Activated CD4-positive, alpha-beta T cell treated with anti-CD3 and anti-CD28 coated beads, Interleukin-2, Interleukin-4, amounts not matched to agents 100 ng/mL and 50 ng/mL, durations not matched to agents 16 hours and 8 hours (primary cell): ENCODE measurements at regions not wholly inside any gene's neighbourhood (a gene's known extent, or its start where the extent isn't known, plus 50 kb on each side); places are given as distances from the start of the nearest gene placed in this dataset.

Experiments used
- DNase-seq: peaks from one replicate; pipeline ENCODE4 v3.0.0-alpha.2; 2020; ENCODE audit warnings: low spot score

DNA sequence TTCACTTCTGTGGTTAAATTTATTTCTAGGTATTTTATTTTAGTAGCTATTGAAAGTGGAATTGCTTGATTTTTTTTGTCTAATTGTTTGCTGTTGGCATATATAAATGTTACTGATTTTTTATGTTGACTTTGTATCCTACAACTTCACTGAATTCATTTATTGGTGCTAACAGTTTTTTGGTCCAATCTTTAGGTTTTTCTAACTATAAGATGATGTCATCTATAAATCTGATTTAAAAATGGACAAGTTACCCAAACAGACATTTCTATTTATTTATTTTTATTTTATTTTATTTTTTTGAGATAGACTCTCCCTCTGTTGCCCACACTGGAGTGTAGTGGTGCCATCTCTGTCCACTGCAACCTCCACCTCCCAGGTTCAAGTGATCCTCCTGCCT, 162.3 kb downstream of the COX7C start:
- no peak for DNase-seq

DNA sequence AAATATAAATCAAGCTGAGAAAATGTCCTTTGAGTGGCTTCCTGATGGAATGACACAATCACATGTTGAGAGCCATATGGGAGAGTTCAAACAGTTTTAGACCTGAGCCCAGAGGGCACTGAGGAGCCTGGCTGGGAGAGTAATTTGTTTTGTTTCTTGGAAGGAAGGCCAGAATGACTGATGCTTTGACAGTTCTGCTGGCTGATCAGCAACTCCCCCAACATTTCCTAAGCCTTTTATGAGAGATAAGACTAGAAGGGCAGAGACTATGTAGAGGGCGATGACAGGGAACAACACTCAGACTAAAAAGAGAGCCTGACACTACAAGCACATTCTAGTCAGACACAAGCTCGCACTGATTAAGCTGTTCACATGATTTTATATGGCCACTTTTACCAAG, 169.2 kb downstream of the COX7C start:
- no peak for DNase-seq

DNA sequence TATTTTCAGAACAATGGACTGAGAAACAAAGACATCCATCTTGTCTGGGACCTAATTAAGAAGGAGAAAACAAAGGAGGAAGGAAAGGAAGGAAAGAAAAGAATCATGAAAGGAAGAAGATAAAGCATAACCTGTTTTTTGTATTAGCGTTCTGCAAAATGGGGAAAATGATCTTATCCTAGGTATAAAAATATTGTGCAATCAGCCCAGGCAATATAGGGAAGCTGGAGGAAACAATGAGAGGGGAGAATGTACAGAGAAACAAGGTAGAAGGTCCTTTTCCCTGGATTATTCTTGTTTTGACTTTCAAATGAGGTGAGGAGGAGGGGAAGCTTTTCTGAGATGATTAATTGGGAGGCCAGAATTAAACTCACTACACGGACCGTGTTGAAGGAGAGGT, 177.9 kb downstream of the COX7C start:
- DNase-seq = no peak

DNA sequence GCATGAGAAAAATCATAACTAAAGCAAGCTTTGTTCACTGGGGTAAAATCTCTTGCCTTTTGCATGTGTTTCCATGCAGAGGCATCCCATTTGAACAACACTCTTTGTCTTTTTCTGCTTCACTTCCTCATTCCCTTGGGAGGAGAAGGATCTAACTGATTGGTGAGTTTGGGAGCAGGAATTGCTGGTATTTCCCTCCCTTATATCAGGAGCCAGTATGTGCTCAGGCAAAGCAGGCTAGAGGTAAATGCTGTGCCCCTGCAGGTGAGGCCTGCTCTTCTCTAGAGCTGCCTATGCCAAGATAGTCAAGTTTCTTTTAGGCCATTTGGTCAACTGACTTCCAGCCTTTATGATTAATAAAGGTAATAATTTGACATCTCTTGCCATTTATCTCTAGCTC, 179.9 kb downstream of the COX7C start:
- no peak for DNase-seq

DNA sequence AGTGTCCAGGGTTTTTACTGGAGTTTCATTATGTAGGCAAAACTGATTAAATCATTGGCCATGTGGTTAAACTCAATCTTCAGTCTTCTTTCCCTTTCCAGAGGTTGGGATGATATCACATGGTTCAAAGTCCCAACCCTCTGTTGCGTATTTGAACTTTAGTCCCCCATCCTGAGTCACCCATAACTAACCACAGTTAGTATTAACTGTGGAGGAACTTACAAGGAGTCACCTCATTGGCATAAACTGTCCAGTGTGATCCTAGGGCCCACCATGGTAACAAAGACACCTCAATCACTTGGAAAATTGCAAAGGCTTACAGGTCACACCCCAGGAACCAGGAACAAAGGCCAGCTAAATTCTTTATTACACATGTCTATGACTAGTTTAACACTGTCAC, 188.5 kb downstream of the COX7C start:
- DNase-seq = no peak

DNA sequence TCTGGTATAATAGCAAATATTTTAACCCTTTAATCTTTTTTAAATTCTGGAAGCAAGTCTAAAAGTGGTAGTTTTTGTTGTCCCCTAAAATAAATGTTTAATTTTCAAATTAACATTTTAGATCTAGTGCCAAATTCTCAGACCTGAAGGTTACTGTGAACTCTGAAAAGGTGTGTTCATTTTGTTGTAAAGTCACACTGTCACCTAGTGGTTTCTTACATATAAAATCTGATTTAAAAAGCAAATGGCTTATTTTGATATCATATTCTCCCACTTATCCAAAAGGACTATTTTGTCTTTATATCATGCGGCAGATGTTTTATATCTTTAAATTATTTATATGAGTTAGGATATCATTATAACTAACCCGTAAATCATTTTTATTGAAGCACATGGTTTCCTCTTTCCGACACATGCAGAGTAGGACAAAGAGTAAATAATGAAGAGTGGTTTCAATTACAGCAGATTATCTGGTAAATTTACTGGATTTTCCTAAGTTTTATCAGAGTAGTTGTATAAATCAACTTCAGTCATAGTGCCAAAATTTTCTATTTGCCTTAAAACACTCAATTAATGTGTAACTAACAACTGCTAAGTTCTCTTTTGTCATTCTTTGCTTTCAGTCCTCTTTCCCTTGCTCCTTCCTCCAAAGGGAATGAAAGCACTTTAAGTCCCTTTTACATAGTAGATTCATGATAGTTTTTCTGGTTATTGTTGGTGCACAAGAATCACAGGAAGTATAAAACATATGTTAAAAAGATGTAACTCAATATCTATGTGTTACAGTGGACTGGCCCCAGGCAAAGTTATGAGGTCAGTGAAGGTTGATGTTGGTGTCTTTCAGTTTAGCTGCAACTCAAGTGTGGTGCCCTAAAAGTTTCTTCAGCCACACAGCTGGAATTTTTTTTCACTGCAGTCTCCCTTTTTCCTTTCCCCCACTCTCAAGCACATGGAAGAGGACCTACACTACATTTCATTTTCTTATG, 189.6 kb downstream of the COX7C start:
- DNase-seq = no peak

DNA sequence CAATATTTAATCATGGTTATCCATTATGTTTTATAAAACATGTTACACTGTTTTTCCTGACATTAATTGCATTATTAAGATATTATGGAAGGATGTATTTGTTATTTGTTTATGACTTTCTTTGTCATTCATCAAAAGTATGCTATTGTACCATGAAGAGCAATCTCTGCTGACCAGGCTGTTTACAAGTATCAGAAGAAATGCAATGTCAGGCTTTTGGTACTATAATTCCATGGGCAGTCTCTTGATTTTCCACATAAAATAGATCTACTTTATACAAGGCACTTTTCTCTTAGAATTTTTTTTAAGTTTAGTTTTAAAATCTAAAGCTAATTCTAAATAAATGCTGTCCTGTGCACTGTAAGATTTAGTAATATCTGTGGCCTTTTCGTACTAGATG, 196.6 kb downstream of the COX7C start:
- no peak for DNase-seq

DNA sequence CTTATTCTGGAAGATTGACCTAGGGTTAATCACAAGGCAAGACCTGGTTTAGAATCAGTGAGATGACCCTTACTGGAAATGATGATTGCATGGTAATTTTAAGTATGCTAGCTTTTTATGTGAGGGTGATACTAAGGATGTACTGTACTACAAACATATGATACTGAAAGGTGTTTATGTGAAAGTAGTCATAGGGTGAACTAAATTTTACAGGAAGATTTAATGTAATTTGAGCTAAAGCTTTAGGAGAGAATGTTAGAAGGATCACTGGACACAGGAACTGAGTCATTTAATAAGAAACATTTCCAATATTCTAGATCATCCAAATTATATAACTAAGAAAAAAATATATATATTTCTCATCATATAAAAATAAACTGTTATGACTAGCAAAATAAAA, 197.2 kb downstream of the COX7C start:
- DNase-seq = no peak

DNA sequence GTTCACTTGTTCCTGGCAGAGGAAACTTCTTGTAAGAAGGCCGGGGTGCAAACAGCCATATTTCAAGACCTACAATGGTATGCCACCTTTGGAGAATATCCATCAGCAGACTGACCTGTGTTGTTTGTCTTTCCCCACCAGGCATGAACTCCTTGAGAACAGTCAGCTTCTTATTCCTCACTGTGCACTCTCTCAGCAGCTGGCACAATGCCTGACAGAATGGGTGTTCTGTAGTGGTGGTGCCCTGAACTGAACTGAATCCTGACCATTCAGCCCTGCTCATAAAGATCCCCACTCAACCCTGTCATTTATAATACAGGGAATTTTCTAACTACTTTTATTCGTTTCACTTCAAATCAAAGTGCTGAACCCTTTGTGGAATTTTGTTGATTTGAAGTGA, 206.9 kb downstream of the COX7C start:
- no peak for DNase-seq

DNA sequence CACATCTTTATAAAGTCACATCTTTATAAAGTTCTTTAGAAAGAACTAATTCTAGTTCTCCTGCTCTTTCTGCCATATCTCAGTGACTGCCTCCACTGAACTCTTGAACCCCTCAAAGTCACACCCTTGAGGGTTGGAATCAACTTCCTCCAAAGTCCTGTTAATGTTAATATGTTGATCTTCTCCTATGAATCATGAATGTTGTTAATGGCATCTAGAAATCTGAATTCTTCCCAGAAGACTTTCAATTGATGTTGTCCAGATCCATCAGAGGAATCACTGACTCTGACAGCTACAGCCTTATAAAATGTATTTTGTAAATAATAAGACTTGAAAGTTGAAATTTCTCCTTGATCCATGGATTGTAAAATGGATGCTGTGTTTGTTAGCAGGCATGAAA, 213.4 kb downstream of the COX7C start:
- no peak for DNase-seq

DNA sequence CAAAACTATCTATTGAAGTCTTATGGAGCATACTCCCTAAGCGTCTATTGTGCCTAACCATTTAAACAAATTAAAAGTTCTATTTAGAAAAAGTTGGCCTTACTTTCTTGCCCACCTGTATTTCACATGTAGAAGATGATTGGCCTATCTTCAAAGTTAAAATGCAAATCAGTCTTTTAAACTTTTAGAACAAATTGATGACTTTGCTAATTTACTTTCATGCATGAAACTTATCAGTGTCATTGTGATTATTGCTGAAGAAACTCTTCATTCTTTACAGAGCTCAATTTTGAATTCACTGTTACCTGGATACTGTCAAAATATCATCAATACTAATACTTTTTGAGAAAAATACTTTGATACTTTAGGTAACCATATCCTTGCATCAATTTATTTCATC, 216.1 kb downstream of the COX7C start:
- DNase-seq = no peak

DNA sequence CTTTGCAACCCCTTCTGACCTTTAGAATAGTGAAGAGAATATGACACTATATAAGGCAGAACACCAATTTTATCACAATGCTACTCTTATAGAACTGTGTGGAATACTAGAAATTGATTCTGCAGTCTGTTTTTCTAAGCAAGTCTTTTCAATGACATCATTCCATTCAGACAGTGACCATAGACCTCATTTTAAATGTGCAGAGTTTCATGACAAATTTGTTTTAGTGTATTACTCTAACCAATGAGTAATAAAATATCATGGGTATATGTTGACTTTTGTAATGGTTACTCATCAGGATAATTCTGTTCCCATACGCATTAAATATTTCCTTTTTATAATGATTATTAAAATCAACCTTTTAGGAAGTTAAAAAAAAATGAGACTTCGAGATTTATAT, 219.9 kb downstream of the COX7C start:
- DNase-seq = no peak

DNA sequence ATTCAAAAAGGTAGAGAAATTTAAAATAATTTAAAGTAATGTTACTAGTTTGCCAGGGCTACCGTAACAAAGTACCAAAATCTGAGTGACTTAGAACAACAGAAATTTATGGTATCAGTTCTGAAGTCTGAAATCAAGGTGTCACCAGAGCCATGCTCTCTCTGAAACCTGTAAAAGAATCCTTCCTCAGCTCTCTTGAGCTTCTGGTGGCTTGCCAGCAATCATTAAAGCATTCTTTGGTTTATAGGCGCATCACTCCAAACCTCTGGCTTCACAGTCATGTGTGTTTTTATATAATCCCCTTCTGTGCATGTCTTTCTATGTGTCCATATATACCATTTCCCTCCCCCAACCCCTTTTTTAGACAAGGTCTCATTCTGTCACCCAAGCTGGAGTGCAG, 220.3 kb downstream of the COX7C start:
- DNase-seq = no peak

DNA sequence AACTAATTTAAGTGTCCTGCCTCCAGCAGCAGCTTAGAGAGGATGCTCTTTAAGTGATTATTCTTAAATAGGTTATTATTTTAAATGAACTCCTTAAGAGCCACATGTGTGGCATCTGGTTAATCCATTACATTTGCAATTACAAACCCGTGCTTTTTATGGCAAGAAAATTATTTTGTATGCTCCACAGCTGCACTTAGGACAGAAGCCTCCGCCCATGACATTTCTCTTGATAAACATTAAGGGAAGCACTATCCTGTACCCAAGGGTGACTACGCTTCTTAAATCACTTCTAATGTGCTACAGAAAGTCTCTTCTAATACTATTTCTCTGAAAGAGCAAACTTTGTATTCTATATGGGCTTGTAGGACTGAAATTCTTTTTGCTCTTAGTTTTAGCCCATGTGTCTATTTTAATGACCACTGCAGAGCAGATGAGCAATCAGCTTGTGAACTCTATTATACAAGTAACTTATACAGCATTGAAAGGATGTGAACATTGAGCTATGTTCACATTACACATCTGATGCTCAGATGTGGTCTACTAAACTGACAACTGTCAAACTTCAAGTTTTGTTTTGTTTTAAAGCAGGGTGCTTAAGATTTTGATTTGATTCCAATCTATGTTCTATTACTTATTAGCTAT, 223.4 kb downstream of the COX7C start:
- DNase-seq = no peak

DNA sequence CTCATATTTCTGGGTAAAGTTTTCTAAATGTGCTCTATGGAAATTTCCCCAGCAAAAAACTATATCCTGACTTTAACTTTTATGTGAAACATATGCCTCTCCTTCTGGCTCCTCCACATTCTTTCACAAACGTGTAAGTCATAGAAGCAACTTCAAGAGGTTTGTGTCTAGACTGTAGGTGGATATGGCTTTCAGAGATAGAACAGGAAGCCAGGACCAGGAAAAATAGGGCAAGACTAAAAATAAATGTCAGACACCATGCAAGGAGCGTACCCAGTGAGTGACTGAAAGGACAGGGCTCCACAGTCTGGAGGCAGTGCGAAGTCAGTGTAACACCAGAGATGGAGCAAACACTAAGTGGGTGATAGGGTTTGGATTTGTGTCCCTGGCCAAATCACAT, 240.7 kb downstream of the COX7C start:
- DNase-seq = no peak

DNA sequence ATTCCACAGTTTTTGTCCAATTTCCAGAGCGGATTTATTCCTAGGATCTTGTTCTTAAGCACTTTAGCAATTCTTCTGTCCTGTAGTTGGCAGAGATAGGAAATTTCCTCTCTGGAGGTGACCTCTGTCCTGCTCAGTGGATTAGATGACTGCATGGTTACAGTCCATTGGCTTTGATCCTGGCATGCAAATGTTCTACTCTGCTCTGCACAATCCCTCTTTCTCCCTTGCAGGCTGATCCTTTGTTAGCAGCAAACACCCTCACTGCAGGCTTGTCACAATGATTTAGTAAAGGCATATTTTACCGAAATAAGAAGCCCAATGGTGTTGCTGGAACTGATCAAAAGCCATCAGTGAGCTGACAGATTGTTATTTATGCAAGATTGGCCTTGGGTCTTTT, 243.8 kb downstream of the COX7C start:
- no peak for DNase-seq

DNA sequence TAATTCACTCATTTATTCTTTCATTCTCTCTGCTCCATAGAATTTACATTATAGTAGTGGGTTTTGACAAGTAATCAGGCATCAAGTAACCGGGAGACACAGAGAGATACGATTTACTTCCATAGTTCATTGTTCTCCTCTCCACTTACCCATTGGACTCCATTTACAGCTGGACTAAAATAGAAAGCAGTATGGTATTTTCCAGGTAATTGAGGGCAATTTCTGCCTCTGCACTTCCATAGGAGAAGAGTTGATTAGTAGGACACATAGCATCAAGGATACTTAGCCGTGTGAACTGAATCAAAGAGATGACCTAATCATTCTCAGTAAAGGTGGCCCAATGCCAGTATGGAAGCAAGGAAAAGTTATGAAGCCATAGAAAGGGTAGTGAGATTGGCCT, 244.4 kb downstream of the COX7C start:
- no peak for DNase-seq

DNA sequence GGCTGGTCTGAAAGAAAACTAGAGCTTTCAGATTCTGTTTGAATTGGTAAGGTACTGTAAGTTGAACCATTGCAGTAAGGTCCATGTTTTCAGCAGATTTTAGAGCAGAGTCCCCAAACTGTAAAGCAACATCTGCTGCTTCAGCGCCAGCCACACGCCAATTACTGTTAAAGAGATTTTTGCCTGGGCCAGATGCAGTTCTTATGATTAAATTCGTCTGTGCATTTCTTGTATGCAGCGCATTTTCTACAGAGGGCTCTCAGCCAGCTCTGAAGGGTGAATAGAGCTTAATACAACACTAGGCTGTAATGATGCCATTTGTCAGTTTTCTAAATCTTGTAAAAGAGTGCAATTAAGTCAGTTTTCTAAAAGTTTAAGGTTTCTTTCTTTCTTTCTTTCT, 246.3 kb downstream of the COX7C start:
- no peak for DNase-seq

DNA sequence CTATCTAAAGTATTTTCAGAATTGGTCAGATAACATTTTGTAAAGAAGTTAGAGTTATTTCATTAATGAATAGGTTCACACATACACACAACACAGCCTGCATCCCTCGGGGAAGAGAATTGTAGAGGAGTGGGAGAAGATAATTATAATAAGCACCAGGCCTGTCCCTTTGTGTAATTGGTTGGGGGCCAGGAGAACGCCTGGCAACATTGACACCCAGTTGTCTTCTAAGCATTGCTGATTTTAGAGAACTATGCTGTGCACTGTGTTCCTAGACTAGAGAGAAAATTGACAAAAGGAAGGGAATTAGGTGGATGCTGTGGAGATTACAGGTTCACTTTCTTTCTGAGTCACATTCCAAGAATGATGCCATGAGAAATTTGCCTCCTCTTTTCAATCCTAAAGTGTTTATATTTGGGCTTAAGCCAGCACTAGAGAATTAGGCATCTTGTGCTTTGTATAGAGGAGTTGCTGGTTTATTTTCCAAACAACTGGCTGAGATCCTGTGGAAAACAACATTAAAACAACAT, 247.6 kb downstream of the COX7C start:
- DNase-seq = no peak

DNA sequence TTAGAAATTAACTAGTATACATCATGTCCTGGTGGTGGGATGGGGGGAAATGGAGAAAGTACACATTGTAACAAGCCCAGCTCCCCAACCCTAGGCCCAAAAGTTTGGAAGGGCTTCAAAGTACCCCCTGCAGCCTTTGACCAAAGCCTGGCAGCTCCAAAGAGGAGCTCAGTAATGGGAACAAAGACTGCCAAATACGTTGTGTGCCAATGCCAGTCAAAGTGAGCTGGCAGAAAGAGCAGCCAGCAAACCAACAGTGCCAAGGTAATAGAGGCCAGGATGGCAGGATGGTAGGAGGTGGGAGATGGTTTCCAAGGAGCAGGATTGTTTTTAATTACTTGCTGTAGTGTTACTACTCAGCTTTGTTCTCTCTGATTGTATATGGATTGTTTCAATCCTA, 248.3 kb downstream of the COX7C start:
- DNase-seq = no peak

DNA sequence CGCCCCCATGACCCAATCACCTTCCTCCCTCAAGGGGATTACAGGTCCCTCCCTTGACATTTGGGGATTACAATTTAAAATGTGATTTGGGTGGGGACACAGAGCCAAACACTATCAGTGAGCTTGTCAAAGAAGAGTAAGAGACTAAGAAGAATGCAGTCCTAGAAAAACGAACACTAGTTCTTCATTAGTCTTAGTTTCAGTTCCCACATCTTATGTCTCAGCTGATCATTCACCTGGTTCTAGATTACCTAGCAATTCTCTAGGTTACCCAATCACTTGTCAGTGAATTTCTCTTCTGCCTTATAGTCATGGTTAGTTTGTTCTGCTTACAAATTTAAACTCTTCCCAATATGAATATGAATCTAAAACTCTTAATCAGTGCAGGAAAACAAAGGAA, 251.5 kb downstream of the COX7C start:
- DNase-seq = no peak

DNA sequence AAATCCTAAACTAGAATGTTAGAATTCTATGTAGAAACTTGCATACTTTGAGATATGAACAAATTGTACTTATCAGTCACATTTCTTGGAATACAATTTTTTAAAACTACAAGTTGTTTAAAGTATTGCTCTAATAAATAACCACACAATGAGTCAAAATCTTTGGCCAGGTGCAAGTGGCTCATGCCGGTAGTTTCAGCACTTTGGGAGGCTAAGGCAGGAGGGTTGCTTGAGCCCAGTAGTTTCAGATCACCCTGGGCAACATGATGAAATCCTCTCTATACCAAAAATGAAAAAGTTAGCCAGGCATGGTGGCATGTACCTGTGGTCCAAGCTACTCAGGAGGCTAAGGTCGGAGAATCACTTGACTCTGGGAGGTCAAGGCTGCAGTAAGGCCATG, 257.8 kb downstream of the COX7C start:
- no peak for DNase-seq

DNA sequence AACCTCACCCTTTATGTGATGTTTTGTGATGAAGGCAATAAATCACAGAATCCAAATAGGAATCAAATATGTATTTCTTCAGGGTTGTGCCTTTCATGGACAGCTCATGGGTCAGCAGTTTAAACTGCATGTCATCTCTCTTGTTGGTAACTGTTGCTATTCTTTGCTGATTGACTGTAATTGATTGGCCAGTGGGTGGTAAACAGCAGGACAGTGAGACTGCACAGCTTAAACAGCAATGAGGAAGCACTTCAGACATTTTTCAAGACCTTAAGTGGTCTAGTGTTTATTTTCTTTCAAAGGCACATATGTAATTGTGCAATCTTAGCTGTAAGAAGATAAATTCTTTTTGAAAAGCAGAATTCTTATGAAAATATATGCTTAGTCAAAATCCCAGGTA, 260.5 kb downstream of the COX7C start:
- no peak for DNase-seq
